G401.6 (cell line): ENCODE measurements at regions not wholly inside any gene's neighbourhood (a gene's known extent, or its start where the extent isn't known, plus 50 kb on each side); places are given as distances from the start of the nearest gene placed in this dataset.

Source experiments
- FAIRE-seq: peaks from 2 replicates; lab custom pipeline; 2012; peaks lifted over from hg19 to GRCh38; lab: Jason Lieb, UNC

- no peak for FAIRE-seq
These were observed 808.3 kb downstream of the TFAP2A start for GRCh38 chr6:9606435-9607134.

- no peak for FAIRE-seq
These were observed 820.1 kb downstream of the TFAP2A start for GRCh38 chr6:9594746-9595145.

- no peak for FAIRE-seq
These were observed 821.3 kb downstream of the TFAP2A start for GRCh38 chr6:9593554-9593953.

GRCh38 chr6:9583753-9584352 lies 831.0 kb downstream of the TFAP2A start:
- no peak for FAIRE-seq

- FAIRE-seq, result no peak
These were observed 833.7 kb downstream of the TFAP2A start for GRCh38 chr6:9581155-9581554.

- FAIRE-seq, result no peak
These were observed 838.4 kb downstream of the TFAP2A start for GRCh38 chr6:9576521-9576920.

- FAIRE-seq, result no peak
These were observed 848.8 kb downstream of the TFAP2A start for GRCh38 chr6:9566096-9566495.

- no peak for FAIRE-seq
These were observed 850.9 kb downstream of the TFAP2A start for GRCh38 chr6:9564021-9564420.

GRCh38 chr6:9563568-9563967 lies 851.3 kb downstream of the TFAP2A start:
- FAIRE-seq, result no peak

GRCh38 chr6:9554806-9555205 lies 860.1 kb downstream of the TFAP2A start:
- no peak for FAIRE-seq

- FAIRE-seq, result no peak
These were observed 860.6 kb downstream of the TFAP2A start for GRCh38 chr6:9554323-9554722.

GRCh38 chr6:9553002-9553401 lies 861.9 kb downstream of the TFAP2A start:
- no peak for FAIRE-seq

- no peak for FAIRE-seq
These were observed 871.2 kb downstream of the TFAP2A start for GRCh38 chr6:9543649-9544048.

GRCh38 chr6:9540534-9541126 lies 874.2 kb downstream of the TFAP2A start:
- peak; percentile 66 for FAIRE-seq

- no peak for FAIRE-seq
These were observed 874.7 kb downstream of the TFAP2A start for GRCh38 chr6:9540126-9540525.

GRCh38 chr6:9539231-9539755 lies 875.6 kb downstream of the TFAP2A start:
- FAIRE-seq, result no peak

GRCh38 chr6:9537381-9537780 lies 877.5 kb downstream of the TFAP2A start:
- FAIRE-seq, result no peak

GRCh38 chr6:9535106-9535505 lies 879.8 kb downstream of the TFAP2A start:
- FAIRE-seq, result no peak

GRCh38 chr6:9532621-9533557 lies 882.0 kb downstream of the TFAP2A start:
- no peak for FAIRE-seq

- FAIRE-seq, result no peak
These were observed 887.1 kb downstream of the TFAP2A start for GRCh38 chr6:9527679-9528286.

GRCh38 chr6:9523462-9523861 lies 891.4 kb downstream of the TFAP2A start:
- FAIRE-seq, result no peak

- FAIRE-seq, result no peak
These were observed 892.8 kb downstream of the TFAP2A start for GRCh38 chr6:9522101-9522500.
